PFSK-1 (cell line): ENCODE measurements at regions not wholly inside any gene's neighbourhood (a gene's known extent, or its start where the extent isn't known, plus 50 kb on each side); places are given as distances from the start of the nearest gene placed in this dataset.

Source experiments
- FOXP2 ChIP-seq: optimal IDR thresholded peaks from 2 replicates; pipeline ENCODE3; 2011; ENCODE audit warnings: borderline replicate concordance, control low read depth, inconsistent platforms; ENCODE audit not compliant: insufficient read depth; ENCODE audit errors: extremely low read length, extremely low read depth
- POLR2AphosphoS5 ChIP-seq: IDR thresholded peaks from 2 replicates; pipeline ENCODE4 v1.6.1; 2012; ENCODE audit warnings: low read depth, mild to moderate bottlenecking, control low read depth, low read length, moderate library complexity
- SIN3A ChIP-seq: IDR thresholded peaks from 2 replicates; pipeline ENCODE4 v1.6.1; 2012; ENCODE audit warnings: mild to moderate bottlenecking, low read length, moderate library complexity, borderline replicate concordance; ENCODE audit not compliant: insufficient read depth
- TAF1 ChIP-seq: IDR thresholded peaks from 2 replicates; pipeline ENCODE4 v1.6.1; 2012; ENCODE audit warnings: low read length, control low read depth, borderline replicate concordance; ENCODE audit not compliant: insufficient read depth
- TF ChIP-seq, protein P1 (sequence below), 2 experiments: IDR thresholded peaks; 2 replicates each; pipeline versions ENCODE4 v1.6.1 to v1.8.0; 2011 to 2012; ENCODE audit warnings: low read depth in 2 of 2, low read length in 2 of 2, control low read depth in 1 of 2, inconsistent platforms in 1 of 2, mild to moderate bottlenecking in 1 of 2, moderate library complexity in 1 of 2; ENCODE audit not compliant: insufficient read depth in 1 of 2

DNA sequence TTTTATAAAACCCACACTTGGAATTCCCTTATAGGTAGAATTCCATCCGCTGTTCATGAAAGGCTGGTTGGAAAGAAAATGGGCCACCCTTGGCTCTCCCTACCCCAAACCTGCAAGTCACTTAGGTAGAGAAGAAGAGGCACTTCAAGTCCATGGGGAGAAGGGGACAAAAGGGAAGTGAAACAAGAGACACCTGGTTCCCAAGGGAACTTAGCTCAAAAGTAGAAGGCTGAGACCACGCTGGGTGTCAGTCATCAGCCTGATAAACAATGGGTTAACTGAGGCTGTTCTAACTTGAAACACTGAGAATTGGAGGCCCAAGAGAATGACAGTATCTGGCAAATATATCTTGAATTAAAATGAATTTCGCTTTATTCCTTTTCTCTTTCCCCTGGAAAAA lies 330.8 kb upstream of the NFE2L3 start:
- TF ChIP-seq, protein P1, sequence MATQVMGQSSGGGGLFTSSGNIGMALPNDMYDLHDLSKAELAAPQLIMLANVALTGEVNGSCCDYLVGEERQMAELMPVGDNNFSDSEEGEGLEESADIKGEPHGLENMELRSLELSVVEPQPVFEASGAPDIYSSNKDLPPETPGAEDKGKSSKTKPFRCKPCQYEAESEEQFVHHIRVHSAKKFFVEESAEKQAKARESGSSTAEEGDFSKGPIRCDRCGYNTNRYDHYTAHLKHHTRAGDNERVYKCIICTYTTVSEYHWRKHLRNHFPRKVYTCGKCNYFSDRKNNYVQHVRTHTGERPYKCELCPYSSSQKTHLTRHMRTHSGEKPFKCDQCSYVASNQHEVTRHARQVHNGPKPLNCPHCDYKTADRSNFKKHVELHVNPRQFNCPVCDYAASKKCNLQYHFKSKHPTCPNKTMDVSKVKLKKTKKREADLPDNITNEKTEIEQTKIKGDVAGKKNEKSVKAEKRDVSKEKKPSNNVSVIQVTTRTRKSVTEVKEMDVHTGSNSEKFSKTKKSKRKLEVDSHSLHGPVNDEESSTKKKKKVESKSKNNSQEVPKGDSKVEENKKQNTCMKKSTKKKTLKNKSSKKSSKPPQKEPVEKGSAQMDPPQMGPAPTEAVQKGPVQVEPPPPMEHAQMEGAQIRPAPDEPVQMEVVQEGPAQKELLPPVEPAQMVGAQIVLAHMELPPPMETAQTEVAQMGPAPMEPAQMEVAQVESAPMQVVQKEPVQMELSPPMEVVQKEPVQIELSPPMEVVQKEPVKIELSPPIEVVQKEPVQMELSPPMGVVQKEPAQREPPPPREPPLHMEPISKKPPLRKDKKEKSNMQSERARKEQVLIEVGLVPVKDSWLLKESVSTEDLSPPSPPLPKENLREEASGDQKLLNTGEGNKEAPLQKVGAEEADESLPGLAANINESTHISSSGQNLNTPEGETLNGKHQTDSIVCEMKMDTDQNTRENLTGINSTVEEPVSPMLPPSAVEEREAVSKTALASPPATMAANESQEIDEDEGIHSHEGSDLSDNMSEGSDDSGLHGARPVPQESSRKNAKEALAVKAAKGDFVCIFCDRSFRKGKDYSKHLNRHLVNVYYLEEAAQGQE (IDR thresholded peaks at IDR 0.05; ENCODE audit: insufficient read depth in 1 of 2, low read depth in 2 of 2, low read length in 2 of 2): no peak
- no peak for TF ChIP-seq TAF1
- TF ChIP-seq POLR2AphosphoS5: no peak
- no peak for TF ChIP-seq SIN3A
- TF ChIP-seq FOXP2: no peak

DNA sequence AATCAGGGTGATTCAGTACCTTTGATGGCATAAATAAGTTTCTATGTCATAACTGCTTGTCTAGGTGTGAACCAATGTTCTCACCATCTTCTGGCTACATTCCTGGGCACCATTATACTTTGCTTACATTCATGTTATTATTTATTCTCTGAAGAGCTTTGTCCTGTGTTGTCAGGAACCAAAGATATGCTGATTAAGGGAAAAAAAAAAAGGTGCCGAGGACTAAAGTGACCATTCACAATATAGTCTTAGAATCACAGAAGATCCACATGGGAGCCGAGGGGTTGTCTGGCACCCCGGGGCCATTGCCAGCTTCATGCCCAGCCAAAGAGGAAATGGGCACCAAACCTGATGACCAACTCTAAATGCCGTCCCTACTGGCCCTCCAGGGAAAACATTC lies 329.2 kb upstream of the NFE2L3 start:
- TF ChIP-seq SIN3A (no peak), POLR2AphosphoS5 (no peak)

DNA sequence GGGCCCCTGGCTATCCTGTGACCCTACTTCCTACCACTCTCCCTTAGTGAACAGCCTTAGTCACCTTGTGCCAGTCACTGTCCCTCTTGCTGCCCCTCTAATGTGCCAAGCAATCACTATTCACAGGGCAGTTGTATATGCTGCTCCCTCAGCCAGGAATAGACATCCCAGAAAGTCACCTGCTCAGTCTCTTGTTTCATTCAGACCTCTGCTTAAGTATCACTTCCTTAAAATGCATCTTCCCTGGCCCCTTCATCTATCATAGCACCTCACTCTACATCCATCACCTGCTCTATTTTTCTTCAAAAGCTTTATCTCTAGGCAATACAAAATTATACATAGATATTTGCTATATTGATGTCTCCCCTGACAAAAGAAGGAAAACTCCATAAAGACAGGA lies 328.4 kb upstream of the NFE2L3 start:
- no peak for TF ChIP-seq TAF1
- no peak for TF ChIP-seq POLR2AphosphoS5
- TF ChIP-seq, protein P1 (IDR thresholded peaks at IDR 0.05; ENCODE audit: insufficient read depth in 1 of 2, low read depth in 2 of 2, low read length in 2 of 2): no peak
- TF ChIP-seq FOXP2: no peak
- no peak for TF ChIP-seq SIN3A

DNA sequence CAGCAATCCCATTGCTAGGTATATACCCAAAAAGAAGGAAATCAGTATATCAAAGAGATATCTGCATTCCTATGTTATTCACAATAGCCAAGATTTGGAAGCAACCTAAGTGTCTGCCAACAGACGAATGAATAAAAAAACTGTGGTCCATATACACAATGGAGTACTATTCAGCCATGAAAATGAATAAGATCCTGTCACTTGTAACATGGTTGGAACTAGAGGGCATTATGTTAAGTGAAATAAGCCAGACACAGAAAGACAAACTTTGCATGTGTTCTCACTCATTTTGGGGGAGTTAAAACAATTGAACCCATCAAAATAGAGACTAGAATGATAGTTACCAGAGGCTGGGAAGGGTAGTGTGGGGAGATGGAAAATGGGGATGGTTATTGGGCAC lies 323.5 kb upstream of the NFE2L3 start:
- TF ChIP-seq POLR2AphosphoS5 (no peak), SIN3A (no peak), TAF1 (no peak), FOXP2 (no peak)
- TF ChIP-seq, protein P1 (IDR thresholded peaks at IDR 0.05; ENCODE audit: insufficient read depth in 1 of 2, low read depth in 2 of 2, low read length in 2 of 2): no peak

DNA sequence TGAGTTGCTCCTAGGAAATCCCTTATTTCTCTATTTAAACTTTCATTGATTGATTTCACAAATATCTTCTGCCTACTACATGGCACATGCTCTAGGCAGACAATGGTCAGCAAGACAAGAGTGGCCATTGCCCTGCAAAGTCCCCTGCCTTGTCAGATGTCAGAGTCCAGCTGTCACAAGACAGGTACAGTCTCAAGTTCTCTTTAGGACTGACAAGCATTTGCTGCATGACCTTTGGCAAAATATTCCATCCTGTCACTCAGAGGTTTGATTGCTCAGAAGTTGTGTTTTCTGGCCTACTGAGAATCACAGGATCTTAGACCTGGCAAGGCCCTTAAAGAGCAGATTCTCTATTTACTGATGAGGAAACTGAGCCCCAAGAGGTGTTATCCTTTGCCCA lies 322.3 kb upstream of the NFE2L3 start:
- TF ChIP-seq, protein P1 (IDR thresholded peaks at IDR 0.05; ENCODE audit: insufficient read depth in 1 of 2, low read depth in 2 of 2, low read length in 2 of 2): no peak
- TF ChIP-seq TAF1 (no peak), FOXP2 (no peak), POLR2AphosphoS5 (no peak), SIN3A (no peak)

DNA sequence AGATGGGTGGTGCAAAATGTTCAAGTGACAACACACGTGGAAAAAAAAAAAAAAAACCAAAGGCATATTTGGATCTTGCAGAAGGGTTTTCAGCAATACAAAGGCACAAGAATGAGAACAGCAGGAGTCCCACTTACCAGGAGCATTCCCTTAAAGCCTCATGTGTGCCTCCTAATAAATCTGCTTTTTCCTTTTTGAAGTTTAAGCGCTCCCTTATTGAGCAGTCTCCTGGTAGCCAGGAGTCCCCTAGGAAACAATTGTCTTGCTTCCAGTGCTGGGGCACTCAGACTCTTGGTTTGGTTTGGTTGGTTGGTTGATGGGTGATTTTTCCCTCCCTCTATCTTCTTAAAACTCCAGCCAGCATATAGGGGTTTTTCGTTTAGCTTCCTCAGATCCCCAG lies 321.8 kb upstream of the NFE2L3 start:
- TF ChIP-seq POLR2AphosphoS5 (no peak), TAF1 (no peak), FOXP2 (no peak), SIN3A (no peak)
- TF ChIP-seq, protein P1 (IDR thresholded peaks at IDR 0.05; ENCODE audit: insufficient read depth in 1 of 2, low read depth in 2 of 2, low read length in 2 of 2): no peak
